ENCODE measurements at regions not wholly inside any gene's neighbourhood (a gene's known extent, or its start where the extent isn't known, plus 50 kb on each side); places are given as distances from the start of the nearest gene placed in this dataset.

- TF ChIP-seq, protein P1, sequence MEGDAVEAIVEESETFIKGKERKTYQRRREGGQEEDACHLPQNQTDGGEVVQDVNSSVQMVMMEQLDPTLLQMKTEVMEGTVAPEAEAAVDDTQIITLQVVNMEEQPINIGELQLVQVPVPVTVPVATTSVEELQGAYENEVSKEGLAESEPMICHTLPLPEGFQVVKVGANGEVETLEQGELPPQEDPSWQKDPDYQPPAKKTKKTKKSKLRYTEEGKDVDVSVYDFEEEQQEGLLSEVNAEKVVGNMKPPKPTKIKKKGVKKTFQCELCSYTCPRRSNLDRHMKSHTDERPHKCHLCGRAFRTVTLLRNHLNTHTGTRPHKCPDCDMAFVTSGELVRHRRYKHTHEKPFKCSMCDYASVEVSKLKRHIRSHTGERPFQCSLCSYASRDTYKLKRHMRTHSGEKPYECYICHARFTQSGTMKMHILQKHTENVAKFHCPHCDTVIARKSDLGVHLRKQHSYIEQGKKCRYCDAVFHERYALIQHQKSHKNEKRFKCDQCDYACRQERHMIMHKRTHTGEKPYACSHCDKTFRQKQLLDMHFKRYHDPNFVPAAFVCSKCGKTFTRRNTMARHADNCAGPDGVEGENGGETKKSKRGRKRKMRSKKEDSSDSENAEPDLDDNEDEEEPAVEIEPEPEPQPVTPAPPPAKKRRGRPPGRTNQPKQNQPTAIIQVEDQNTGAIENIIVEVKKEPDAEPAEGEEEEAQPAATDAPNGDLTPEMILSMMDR (IDR thresholded peaks at IDR 0.05): no peak
- TF ChIP-seq, protein P2, sequence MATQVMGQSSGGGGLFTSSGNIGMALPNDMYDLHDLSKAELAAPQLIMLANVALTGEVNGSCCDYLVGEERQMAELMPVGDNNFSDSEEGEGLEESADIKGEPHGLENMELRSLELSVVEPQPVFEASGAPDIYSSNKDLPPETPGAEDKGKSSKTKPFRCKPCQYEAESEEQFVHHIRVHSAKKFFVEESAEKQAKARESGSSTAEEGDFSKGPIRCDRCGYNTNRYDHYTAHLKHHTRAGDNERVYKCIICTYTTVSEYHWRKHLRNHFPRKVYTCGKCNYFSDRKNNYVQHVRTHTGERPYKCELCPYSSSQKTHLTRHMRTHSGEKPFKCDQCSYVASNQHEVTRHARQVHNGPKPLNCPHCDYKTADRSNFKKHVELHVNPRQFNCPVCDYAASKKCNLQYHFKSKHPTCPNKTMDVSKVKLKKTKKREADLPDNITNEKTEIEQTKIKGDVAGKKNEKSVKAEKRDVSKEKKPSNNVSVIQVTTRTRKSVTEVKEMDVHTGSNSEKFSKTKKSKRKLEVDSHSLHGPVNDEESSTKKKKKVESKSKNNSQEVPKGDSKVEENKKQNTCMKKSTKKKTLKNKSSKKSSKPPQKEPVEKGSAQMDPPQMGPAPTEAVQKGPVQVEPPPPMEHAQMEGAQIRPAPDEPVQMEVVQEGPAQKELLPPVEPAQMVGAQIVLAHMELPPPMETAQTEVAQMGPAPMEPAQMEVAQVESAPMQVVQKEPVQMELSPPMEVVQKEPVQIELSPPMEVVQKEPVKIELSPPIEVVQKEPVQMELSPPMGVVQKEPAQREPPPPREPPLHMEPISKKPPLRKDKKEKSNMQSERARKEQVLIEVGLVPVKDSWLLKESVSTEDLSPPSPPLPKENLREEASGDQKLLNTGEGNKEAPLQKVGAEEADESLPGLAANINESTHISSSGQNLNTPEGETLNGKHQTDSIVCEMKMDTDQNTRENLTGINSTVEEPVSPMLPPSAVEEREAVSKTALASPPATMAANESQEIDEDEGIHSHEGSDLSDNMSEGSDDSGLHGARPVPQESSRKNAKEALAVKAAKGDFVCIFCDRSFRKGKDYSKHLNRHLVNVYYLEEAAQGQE (IDR thresholded peaks at IDR 0.05; ENCODE audit: low read depth, low read length): no peak
- TF ChIP-seq SMC3 (IDR thresholded peaks at IDR 0.05; ENCODE audit: low read depth, low read length) (no peak), CHD2 (IDR thresholded peaks at IDR 0.05; ENCODE audit: low read length, partially characterized antibody) (no peak), ZBTB33 (IDR thresholded peaks at IDR 0.05; ENCODE audit: borderline replicate concordance, low read depth) (no peak), POLR2AphosphoS5 (IDR thresholded peaks at IDR 0.05; ENCODE audit: low read depth, low read length) (no peak), EZH2phosphoT487 (IDR thresholded peaks at IDR 0.05; ENCODE audit: borderline replicate concordance, low read depth) (no peak)
These were observed 160.6 kb upstream of the EEPD1 start for GRCh38 chr7:35992436-35992835.

Measured in SK-N-SH (cell line).